IPS-18a (cell line): ENCODE measurements at regions not wholly inside any gene's neighbourhood (a gene's known extent, or its start where the extent isn't known, plus 50 kb on each side); places are given as distances from the start of the nearest gene placed in this dataset.

ENCODE experiments used
- H3K27ac ChIP-seq: one replicate; pipeline ENCODE4 v1.5.1; 2013; ENCODE audit warnings: low read length
- H3K27me3 ChIP-seq: one replicate; pipeline ENCODE4 v1.6.1; 2013; ENCODE audit warnings: mild to moderate bottlenecking, low read length; ENCODE audit not compliant: control insufficient read depth, insufficient read depth
- H3K36me3 ChIP-seq: one replicate; pipeline ENCODE4 v1.6.1; 2013; ENCODE audit warnings: low read depth, low read length; ENCODE audit not compliant: control insufficient read depth
- H3K4me1 ChIP-seq: one replicate; pipeline ENCODE4 v1.6.1; 2013; ENCODE audit warnings: low read depth, low read length; ENCODE audit not compliant: control insufficient read depth
- H3K4me3 ChIP-seq: one replicate; pipeline ENCODE4 v1.5.1; 2013; ENCODE audit warnings: low read length
- H3K9ac ChIP-seq: one replicate; pipeline ENCODE4 v1.6.1; 2013; ENCODE audit warnings: mild to moderate bottlenecking, low read length, moderate library complexity
- H3K9me3 ChIP-seq: one replicate; pipeline ENCODE4 v1.6.1; 2013; ENCODE audit warnings: low read depth, low read length; ENCODE audit not compliant: control insufficient read depth

DNA sequence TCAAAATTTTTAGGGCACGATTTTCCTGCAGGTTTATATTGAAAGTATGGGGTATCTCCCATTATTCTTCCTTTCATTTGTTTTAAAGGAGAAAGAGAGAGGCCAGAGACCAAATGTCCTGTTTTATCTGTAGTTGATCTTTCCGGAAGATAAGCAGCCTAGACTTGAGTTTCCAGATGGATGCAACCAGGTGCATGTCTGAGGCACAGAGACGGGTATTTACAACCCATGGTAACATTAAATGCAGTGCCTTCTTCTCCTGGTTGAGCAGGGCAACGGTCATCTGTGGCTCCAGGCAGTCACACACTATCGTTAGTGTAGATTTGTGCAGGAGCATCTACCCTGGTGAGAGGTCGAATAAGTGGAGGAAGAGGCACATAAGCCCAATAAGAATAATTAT is 1507.1 kb downstream of the UQCRFS1 start:
- H3K27ac ChIP-seq, result no peak overlapping the region
- no peak overlapping the region for H3K4me3 ChIP-seq
- H3K9me3 ChIP-seq, result peaks cover 66% of the 10 kb centered on the region
- no peaks in the 10 kb centered on the region for H3K36me3 ChIP-seq
- H3K9ac ChIP-seq, result no peak overlapping the region
- H3K27me3 ChIP-seq, result no peaks in the 10 kb centered on the region
- no peaks in the 10 kb centered on the region for H3K4me1 ChIP-seq

DNA sequence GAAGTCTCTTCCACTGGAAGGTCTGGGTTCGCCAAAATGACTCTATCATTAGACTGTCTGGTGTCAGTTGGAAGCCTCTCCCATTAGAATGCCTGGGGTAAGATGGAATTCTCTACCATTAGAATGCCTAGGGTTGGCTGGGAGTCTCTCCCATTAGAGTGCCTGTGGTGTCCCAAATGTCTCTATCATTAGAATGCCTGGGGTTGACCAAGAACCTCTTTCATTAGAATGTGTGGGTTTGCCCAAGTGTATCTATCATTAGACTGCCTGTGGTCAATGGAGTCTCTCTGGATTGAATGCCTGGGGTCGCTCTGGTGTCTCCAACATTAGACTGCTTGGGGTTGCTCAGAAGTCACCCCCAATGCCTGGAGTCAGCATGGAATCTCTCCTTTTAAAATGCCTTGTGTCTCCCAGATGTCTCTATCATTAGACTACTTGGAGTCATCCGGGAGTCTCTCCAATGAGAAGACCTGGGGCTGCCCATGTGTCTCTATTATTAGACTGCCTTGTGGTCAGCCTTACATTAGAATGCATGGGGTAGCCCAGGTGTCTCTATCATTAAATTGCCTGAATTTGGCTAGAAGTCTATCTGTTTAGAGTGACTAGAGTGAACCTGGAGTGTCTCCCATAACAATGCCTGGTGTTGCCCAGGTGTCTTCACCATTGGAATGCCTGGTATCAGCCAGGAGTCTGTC is 1518.4 kb downstream of the UQCRFS1 start:
- no peaks in the 10 kb centered on the region for H3K27me3 ChIP-seq
- H3K9me3 ChIP-seq, result peaks cover 49% of the 10 kb centered on the region
- H3K4me1 ChIP-seq, result no peaks in the 10 kb centered on the region
- no peaks in the 10 kb centered on the region for H3K36me3 ChIP-seq
- no peak overlapping the region for H3K9ac ChIP-seq
- no peak overlapping the region for H3K4me3 ChIP-seq
- no peak overlapping the region for H3K27ac ChIP-seq

DNA sequence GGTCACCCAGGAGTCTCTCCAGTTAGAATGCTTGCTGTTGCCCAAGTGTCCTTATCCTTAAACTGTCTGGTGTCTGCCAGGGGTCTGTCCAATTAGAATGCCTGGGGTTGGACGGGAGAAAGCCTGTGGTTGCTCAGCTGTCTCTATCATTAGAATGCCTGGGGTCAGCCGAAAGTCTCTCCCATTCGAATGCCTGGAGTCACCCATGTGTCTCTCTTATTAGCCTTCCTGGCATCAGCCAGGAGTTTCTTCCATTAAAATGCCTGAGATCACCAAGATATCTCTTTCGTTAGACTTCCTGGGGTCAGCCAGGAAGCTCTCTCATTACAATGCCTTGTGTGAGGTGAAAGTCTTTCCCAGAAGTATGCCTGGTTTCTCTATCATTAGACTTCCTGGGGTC is 1521.0 kb downstream of the UQCRFS1 start:
- no peaks in the 10 kb centered on the region for H3K27me3 ChIP-seq
- H3K4me3 ChIP-seq, result no peak overlapping the region
- no peaks in the 10 kb centered on the region for H3K36me3 ChIP-seq
- H3K4me1 ChIP-seq, result no peaks in the 10 kb centered on the region
- H3K27ac ChIP-seq, result no peak overlapping the region
- H3K9ac ChIP-seq, result no peak overlapping the region
- H3K9me3 ChIP-seq, result peaks cover 67% of the 10 kb centered on the region

DNA sequence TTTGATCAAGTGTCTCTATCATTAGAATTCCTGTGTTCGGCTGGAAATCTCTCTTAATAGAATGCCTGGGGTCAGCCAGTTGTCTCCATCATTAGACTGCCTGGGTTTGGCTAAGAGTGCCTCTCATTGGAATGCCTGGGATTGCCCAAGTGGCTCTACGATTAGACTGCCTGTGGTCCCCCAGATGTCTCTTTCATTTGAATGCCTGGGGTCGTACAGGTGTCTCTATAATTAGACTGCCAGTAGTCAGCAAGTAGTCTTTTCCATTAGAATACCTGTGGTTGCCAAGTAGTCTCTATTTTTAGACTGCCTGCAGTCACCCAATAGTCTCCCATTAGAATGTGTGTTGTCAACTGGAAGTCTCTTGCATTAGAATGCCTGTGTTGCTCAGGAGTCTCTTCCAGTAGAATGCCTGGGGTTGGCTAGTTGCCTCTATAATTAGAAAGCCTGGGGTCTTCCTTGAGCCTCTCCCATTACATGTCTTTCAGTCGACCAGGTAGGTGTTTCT is 1523.2 kb downstream of the UQCRFS1 start:
- no peaks in the 10 kb centered on the region for H3K4me1 ChIP-seq
- H3K4me3 ChIP-seq, result no peak overlapping the region
- no peaks in the 10 kb centered on the region for H3K36me3 ChIP-seq
- peaks cover 78% of the 10 kb centered on the region for H3K9me3 ChIP-seq
- H3K9ac ChIP-seq, result no peak overlapping the region
- no peak overlapping the region for H3K27ac ChIP-seq
- no peaks in the 10 kb centered on the region for H3K27me3 ChIP-seq

DNA sequence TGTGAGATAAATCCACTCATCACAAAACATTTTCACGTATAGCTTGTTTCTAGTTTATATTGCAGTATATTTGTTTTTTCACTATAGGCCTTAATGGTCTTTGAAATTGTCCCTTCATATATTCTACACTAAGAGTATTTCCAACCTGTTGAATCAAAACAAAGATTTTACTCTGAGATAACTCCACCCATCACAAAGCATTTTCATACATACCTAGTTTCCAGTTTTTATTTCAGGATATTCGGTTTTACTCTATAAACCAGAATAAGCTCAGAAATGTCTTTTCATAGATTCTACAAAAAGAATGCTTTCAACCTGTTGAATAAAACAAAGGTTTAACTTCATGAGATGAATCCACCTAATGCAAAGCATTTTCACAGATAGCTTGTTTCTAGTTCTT is 1528.7 kb downstream of the UQCRFS1 start:
- Histone ChIP-seq H3K4me1 (no peaks in the 10 kb centered on the region), H3K27ac (no peak overlapping the region), H3K9me3 (peaks cover 88% of the 10 kb centered on the region), H3K36me3 (no peaks in the 10 kb centered on the region), H3K9ac (no peak overlapping the region), H3K4me3 (no peak overlapping the region), H3K27me3 (no peaks in the 10 kb centered on the region)

DNA sequence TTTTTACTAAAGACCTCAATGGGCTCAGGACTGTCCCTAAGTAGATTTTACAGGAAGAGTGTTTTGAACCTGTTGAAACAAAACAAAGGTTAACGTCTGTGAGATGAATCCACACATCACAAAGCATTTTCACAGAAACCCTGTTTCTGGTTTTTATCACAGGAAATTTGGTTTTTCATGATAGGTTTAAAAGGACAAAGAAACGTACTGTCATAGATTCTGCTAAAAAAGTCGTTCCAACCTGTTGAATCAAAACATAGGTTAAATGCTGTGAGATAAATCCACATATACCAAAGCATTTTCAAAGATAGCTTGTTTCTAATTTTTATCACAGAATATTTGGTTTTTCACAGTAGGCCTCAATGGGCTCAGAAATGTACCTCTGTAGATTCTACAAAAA is 1531.0 kb downstream of the UQCRFS1 start:
- no peak overlapping the region for H3K27ac ChIP-seq
- H3K4me3 ChIP-seq, result no peak overlapping the region
- no peaks in the 10 kb centered on the region for H3K36me3 ChIP-seq
- no peak overlapping the region for H3K9ac ChIP-seq
- peaks cover 85% of the 10 kb centered on the region for H3K9me3 ChIP-seq
- H3K4me1 ChIP-seq, result no peaks in the 10 kb centered on the region
- H3K27me3 ChIP-seq, result no peaks in the 10 kb centered on the region

DNA sequence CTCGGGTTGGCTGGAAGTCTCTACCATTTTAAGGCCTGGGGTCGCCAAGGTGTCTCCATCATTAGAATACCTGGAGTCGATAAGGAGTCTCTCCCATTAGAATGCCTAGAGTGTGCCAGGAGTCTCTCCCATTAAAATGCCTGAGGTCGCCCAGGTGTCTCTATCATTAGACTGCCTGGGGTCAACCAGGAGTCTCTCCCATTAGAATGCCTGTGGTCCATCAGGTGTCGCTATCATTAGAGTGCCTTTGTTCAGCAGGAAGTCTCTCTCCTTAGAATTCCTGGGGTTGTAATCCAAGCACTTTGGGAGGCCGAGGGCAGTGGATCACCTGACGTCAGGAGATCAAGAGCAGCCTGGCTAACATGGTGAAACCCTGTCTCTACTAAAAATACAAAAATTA is 1533.0 kb downstream of the UQCRFS1 start:
- H3K27me3 ChIP-seq, result no peaks in the 10 kb centered on the region
- H3K36me3 ChIP-seq, result no peaks in the 10 kb centered on the region
- no peak overlapping the region for H3K9ac ChIP-seq
- no peak overlapping the region for H3K4me3 ChIP-seq
- no peaks in the 10 kb centered on the region for H3K4me1 ChIP-seq
- H3K27ac ChIP-seq, result no peak overlapping the region
- peaks cover 86% of the 10 kb centered on the region for H3K9me3 ChIP-seq

DNA sequence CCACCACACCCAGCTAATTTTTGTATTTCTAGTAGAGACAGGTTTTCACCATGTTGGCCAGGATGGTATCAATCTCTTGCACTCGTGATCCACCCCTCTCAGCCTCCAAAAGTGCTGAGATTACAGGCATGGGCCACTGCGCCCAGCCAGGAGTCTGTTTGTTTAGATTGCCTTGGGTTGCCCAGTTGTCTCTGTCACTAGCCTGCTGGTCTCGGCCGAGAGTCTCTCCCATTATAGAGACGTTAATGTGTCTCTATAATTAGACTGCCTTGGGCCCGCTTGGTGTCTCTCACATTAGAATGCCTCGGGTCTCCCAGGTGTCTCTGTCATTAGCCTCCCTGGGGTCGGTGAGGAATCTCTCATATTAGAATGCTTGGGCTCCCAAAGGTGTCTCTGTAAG is 1533.6 kb downstream of the UQCRFS1 start:
- Histone ChIP-seq H3K27ac (no peak overlapping the region), H3K4me1 (no peaks in the 10 kb centered on the region), H3K9me3 (peaks cover 87% of the 10 kb centered on the region), H3K36me3 (no peaks in the 10 kb centered on the region), H3K4me3 (no peak overlapping the region), H3K27me3 (no peaks in the 10 kb centered on the region), H3K9ac (no peak overlapping the region)

DNA sequence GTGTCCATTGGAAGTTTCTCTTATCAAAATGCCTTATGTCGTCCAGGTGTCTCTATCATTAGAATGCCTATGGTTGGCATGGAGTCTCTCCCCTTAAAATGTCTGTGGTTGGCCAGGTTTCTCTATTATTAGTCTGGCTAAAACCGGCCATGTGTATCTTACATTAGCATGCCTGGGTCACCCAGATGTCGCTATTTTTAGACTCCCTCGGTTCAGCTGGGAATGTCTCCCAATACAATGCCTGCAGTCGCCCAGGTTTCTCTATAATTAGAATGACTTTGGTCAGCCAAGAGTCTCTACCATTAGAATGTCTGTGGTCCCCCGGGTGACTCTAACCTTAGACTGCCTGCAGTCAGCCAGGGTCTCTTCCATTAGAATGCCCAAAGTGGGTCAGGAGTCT is 1536.1 kb downstream of the UQCRFS1 start:
- H3K4me1 ChIP-seq, result no peaks in the 10 kb centered on the region
- peaks cover 83% of the 10 kb centered on the region for H3K9me3 ChIP-seq
- no peaks in the 10 kb centered on the region for H3K27me3 ChIP-seq
- no peak overlapping the region for H3K9ac ChIP-seq
- no peak overlapping the region for H3K27ac ChIP-seq
- no peaks in the 10 kb centered on the region for H3K36me3 ChIP-seq
- H3K4me3 ChIP-seq, result no peak overlapping the region

DNA sequence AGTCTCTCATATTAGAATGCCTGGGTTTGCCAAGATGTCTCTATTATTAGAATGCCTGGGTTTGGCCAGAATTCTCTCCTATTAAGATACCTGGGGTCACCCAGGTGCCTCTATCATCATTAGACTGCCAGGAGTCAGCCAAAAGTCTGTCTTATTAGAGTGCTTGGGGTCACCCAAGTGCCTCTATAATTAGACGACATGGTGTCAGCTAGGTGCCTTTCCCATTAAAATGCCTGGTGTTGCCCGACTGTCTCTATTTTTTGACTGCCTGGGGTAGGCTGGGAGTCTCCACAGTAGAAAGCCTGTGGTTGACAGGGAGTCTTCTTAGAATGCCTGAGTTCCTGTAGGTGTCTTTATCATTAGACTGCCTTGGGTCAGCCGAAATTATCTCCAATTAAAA is 1536.6 kb downstream of the UQCRFS1 start:
- no peak overlapping the region for H3K4me3 ChIP-seq
- H3K36me3 ChIP-seq, result no peaks in the 10 kb centered on the region
- H3K9ac ChIP-seq, result no peak overlapping the region
- no peak overlapping the region for H3K27ac ChIP-seq
- H3K4me1 ChIP-seq, result no peaks in the 10 kb centered on the region
- peaks cover 86% of the 10 kb centered on the region for H3K9me3 ChIP-seq
- no peaks in the 10 kb centered on the region for H3K27me3 ChIP-seq

DNA sequence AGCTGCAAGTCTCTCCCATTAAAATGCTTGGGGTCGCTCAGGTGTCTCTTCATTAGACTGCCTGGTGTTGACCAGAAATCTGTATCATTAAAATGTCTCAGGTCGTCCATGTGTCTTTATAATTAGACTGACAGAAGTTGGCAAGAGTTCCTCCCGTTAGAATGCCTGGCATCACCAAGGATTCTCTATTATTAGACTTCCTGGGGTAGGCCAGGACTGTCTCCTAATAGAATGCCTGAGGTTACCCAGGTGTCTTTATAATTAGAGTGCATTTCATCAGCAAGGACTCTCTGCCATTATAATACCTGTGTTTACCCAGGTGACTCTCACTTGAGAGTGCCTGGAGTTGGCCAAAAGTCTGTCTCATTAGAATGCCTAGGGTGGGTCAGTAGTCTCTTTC is 1537.2 kb downstream of the UQCRFS1 start:
- Histone ChIP-seq H3K9me3 (peaks cover 86% of the 10 kb centered on the region), H3K27ac (no peak overlapping the region), H3K4me3 (no peak overlapping the region), H3K9ac (no peak overlapping the region), H3K36me3 (no peaks in the 10 kb centered on the region), H3K4me1 (no peaks in the 10 kb centered on the region), H3K27me3 (no peaks in the 10 kb centered on the region)

DNA sequence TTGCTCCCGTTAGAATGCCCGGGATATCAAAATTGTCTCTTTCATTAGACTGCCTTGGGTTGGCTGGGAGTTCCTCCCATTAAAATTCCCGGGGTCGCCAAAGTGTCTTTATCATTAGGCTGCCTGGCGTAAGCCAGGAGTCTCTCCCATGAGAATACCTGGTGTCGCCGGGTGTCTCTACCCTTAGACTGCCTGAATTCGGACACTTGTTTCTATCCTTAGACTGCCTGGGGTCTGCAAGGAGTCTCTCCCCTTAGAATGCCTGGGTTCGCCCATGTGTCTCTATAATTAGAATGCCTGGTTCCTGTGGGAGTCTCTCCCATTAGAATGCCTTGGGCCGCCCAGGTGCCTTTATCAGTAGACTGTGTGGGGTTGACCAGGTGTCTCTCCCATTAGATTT is 1538.2 kb downstream of the UQCRFS1 start:
- Histone ChIP-seq H3K36me3 (no peaks in the 10 kb centered on the region), H3K9me3 (peaks cover 85% of the 10 kb centered on the region), H3K4me1 (no peaks in the 10 kb centered on the region)

More for the DNA sequence above, 1538.2 kb downstream of the UQCRFS1 start:
- no peak overlapping the region for H3K27ac ChIP-seq
- no peak overlapping the region for H3K4me3 ChIP-seq
- no peaks in the 10 kb centered on the region for H3K27me3 ChIP-seq
- H3K9ac ChIP-seq, result no peak overlapping the region
